ENCODE measurements at regions not wholly inside any gene's neighbourhood (a gene's known extent, or its start where the extent isn't known, plus 50 kb on each side); places are given as distances from the start of the nearest gene placed in this dataset.

GRCh38 chr15:37524601-37525000 lies 409.8 kb upstream of the TMCO5A start (continued):
- TF ChIP-seq, protein P1, sequence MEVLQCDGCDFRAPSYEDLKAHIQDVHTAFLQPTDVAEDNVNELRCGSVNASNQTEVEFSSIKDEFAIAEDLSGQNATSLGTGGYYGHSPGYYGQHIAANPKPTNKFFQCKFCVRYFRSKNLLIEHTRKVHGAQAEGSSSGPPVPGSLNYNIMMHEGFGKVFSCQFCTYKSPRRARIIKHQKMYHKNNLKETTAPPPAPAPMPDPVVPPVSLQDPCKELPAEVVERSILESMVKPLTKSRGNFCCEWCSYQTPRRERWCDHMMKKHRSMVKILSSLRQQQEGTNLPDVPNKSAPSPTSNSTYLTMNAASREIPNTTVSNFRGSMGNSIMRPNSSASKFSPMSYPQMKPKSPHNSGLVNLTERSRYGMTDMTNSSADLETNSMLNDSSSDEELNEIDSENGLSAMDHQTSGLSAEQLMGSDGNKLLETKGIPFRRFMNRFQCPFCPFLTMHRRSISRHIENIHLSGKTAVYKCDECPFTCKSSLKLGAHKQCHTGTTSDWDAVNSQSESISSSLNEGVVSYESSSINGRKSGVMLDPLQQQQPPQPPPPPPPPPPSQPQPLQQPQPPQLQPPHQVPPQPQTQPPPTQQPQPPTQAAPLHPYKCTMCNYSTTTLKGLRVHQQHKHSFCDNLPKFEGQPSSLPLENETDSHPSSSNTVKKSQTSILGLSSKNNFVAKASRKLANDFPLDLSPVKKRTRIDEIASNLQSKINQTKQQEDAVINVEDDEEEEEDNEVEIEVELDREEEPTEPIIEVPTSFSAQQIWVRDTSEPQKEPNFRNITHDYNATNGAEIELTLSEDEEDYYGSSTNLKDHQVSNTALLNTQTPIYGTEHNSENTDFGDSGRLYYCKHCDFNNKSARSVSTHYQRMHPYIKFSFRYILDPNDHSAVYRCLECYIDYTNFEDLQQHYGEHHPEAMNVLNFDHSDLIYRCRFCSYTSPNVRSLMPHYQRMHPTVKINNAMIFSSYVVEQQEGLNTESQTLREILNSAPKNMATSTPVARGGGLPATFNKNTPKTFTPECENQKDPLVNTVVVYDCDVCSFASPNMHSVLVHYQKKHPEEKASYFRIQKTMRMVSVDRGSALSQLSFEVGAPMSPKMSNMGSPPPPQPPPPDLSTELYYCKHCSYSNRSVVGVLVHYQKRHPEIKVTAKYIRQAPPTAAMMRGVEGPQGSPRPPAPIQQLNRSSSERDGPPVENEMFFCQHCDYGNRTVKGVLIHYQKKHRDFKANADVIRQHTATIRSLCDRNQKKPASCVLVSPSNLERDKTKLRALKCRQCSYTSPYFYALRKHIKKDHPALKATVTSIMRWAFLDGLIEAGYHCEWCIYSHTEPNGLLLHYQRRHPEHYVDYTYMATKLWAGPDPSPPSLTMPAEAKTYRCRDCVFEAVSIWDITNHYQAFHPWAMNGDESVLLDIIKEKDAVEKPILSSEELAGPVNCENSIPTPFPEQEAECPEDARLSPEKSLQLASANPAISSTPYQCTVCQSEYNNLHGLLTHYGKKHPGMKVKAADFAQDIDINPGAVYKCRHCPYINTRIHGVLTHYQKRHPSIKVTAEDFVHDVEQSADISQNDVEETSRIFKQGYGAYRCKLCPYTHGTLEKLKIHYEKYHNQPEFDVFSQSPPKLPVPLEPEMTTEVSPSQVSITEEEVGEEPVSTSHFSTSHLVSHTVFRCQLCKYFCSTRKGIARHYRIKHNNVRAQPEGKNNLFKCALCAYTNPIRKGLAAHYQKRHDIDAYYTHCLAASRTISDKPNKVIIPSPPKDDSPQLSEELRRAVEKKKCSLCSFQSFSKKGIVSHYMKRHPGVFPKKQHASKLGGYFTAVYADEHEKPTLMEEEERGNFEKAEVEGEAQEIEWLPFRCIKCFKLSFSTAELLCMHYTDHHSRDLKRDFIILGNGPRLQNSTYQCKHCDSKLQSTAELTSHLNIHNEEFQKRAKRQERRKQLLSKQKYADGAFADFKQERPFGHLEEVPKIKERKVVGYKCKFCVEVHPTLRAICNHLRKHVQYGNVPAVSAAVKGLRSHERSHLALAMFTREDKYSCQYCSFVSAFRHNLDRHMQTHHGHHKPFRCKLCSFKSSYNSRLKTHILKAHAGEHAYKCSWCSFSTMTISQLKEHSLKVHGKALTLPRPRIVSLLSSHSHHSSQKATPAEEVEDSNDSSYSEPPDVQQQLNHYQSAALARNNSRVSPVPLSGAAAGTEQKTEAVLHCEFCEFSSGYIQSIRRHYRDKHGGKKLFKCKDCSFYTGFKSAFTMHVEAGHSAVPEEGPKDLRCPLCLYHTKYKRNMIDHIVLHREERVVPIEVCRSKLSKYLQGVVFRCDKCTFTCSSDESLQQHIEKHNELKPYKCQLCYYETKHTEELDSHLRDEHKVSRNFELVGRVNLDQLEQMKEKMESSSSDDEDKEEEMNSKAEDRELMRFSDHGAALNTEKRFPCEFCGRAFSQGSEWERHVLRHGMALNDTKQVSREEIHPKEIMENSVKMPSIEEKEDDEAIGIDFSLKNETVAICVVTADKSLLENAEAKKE (CRISPR knock-in tag; IDR thresholded peaks at IDR 0.05) = no peak
- no peak for TF ChIP-seq ZNF114 (CRISPR knock-in tag; IDR thresholded peaks at IDR 0.05)
- no peak for TF ChIP-seq CREB1 (CRISPR knock-in tag; IDR thresholded peaks at IDR 0.05; ENCODE audit: low read depth)
- no peak for TF ChIP-seq STAT1 (IDR thresholded peaks at IDR 0.05; ENCODE audit: unreplicated experiment)
- no peak for TF ChIP-seq EZH2 (IDR thresholded peaks at IDR 0.05; ENCODE audit: low read depth, unreplicated experiment)
- no peak for TF ChIP-seq POLR2AphosphoS5 (IDR thresholded peaks at IDR 0.05; ENCODE audit: low read depth)
- TF ChIP-seq CTCF (conservative IDR thresholded peaks at IDR 0.05; ENCODE audit: low read depth in 2 of 2) = no peak
- TF ChIP-seq ZNF331 (CRISPR knock-in tag; IDR thresholded peaks at IDR 0.05; ENCODE audit: low read depth) = no peak
- no peak for TF ChIP-seq JUNB (IDR thresholded peaks at IDR 0.05; ENCODE audit: unreplicated experiment)
- no peak for TF ChIP-seq EZH2phosphoT487 (IDR thresholded peaks at IDR 0.05; ENCODE audit: unreplicated experiment)

Data from GM23338 (cell line).